ENCODE measurements at regions not wholly inside any gene's neighbourhood (a gene's known extent, or its start where the extent isn't known, plus 50 kb on each side); places are given as distances from the start of the nearest gene placed in this dataset.

DNA sequence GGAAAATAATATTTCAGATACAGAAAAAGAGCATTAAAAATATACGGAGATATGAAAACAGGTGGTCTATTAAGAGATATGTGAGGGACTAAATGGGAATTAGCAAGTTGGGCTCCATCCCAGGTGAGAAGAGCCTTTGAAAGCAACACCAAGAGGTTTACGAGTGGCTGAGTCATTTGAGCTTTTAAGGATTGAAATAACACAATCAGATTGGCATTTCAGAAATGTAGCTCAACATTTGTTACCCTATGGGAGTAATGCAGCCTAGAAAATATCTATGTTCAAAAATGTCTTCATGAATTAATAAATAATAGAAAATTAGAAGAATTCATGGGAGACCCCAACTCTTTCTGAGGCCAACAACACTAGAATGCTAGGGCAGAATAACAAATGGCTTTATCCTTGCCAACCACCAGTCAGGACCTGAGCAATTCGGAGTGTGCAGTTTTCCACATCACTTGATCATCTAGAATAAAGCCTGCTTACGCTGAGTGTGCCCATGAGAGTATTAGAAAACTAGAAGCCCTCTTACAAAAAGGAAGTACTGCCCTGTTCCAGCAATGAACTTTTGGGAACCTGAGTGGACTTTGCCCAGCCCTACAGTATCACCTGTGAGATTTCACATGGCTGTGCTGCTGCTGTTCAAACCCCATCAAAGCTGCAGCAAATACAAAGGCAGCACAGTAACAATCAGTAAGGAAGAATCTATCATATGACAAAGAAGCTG, 538.0 kb upstream of the CAMK1G start:
- DNase-seq = no peak

DNA sequence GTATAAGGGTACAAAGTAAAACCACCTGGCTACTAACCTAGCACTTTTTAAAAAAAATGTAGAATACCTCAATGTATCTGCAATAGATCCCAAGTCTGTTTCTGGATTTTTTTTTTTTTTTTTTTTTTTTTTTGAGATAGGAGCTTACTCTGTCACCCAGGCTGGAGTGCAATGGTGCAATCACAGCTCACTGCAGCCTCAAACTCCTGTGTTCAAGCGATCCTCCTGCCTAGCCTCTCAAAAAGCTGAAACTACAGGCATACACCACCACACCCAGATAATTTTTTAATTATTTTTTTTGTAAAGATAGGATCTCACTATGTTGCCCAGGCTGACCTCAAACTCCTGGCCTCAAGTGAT, 537.5 kb upstream of the CAMK1G start:
- no peak for DNase-seq

DNA sequence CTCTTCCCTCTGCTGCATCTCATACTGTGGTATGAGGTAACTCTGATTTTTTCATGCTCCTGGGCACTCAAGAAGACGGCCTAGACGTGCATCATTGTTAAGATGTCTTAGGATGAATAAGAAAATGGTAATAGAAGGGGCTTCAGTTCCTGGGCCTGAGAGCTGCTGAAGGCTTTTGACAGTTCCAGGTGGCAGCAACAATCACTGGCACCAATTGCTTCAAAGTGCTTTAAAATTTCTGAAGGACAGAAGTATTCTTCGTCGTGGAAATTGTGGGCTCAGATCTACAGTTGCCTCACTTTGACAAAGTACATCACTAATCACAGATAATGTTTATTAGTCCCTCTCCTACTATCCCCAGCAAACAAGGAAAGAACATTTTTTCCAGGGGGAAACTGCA, 536.6 kb upstream of the CAMK1G start:
- DNase-seq = no peak

DNA sequence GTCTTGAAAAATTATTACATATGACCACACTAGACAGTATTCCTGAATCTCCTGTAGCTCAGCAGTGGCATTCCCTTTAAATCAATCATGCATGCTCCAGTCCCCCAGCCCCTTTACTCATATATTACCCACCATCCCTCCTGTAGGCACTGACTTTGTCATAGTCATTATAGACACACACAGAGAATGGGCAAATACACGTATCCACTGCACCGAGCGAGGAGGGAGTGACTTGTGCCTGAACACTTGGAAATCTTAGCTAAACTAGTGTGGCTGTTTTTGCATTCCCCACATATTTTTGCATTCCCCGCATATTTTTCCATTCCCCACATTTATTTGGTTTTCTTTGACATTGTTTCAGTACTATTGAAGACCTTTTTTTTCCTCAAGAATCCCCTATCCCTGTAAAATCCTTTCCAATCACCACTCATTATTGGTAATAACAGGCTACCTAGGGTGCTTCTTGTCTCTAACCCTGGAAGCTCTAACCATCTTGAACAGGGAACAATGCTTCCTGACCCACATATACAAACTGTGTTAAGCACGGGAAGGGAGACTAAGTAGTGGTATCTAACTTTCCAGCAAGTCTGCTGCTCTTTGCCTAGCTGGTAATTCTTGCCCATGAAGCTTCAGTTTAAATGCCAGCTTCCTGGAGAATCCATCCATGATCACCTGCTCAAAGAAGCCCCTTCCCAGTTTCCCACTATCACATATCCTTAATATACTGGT, 534.4 kb upstream of the CAMK1G start:
- DNase-seq = no peak

DNA sequence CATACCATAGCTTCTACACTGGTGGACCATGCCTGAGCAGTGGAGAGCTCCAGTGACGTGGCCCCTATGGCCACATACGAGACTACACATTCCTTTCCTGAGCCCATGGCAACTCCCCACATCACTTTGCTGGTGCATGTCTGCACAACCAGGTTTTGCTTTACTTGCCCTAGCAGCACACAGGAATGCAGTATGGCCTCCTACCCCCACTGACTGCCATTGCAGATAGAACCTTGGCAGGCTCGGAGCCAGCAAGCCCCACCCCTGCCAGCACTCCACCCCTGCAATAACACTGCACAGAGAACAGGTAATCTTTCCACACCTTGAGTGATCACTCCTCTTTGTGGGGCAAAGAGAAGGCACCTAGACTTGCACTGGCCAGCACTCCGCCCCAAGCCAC, 531.9 kb upstream of the CAMK1G start:
- no peak for DNase-seq

DNA sequence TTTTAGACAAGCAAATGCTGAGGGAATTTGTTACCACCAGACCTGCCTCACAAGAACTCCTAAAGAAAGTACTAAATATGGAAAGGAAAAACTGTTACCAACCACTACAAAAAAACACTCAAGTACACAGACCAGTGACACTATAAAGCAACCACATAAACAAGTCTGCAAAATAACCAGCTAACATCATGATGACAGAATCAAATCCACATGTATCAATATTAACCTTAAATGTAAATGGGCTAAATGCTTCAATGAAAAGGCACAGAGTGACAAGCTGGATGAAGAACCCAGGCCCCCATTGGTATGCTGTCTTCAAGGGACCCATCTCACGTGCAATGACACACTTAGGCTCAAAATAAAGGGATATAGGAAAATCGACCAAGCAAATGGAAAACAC, 529.9 kb upstream of the CAMK1G start:
- no peak for DNase-seq

DNA sequence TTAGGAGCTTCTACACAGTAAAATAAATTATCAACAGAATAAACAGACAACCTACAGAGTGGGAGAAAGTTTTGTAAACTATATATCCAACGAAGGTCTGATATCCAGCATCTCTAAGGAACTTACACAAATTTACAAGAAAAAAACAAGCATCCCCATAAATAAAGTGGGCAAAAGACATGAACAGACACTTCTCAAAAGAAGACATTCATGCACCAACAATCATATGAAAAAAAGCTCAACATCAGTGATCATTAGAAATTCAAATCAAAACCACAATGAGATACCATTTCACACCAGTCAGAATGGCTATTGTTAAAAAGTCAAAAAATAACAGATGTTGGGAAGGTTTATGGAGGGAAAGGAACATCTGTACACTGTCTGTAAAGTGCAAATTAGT, 526.4 kb upstream of the CAMK1G start:
- DNase-seq = no peak

DNA sequence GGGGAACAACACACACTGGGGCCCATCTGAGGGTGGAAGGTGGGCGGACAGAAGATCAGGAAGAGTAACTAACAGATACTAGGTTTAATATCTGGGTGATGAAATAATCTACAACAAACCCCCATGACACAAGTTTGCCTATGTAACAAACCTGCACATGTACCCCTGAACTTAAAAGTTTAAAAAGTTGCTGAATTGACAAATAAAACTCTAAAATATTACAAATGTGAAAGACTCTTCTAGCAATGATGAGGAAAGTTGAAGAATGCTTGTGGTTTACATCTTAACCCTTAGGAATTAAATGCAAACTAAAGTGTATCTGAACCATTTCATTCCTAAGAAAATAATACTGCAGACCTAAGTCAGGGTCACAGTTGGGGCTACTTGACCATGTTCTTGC, 525.6 kb upstream of the CAMK1G start:
- no peak for DNase-seq

DNA sequence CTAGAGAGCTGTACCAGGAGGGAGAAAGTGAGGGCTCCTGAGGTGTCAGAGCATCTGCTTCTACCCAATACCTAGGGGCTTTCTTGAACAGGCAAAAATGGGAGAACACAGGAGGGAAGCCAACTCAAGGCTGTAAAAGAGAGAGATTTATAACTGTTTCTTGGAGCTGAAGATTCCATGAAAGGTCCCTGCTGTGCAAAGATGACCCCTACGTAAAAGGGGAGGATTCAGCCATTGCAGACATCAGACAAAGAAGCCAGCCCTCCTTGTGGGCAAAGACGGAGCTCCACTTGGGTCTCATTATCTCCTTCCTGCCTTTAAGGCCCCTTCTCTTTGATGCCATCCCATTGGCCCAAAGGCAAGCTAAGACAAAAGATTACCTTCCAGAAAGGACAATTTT, 524.1 kb upstream of the CAMK1G start:
- no peak for DNase-seq

DNA sequence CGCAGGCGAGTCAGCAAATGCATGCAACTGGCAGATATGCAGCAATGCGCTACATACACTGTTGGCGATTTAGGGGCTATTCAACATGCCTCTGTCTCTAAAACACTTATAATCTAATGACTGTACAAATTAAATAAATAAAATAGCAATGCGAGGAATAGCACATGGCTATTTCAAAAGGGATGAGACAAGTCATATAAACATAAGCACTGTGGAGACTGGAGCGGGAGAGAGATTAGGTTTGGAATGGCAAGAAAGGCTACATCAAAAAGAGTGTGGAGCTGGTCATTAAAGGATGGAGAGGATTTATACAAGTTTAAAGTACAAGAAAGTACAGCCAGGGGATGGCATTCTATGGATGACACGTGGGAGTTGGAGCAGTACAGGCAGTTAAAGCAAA, 523.5 kb upstream of the CAMK1G start:
- DNase-seq = no peak

DNA sequence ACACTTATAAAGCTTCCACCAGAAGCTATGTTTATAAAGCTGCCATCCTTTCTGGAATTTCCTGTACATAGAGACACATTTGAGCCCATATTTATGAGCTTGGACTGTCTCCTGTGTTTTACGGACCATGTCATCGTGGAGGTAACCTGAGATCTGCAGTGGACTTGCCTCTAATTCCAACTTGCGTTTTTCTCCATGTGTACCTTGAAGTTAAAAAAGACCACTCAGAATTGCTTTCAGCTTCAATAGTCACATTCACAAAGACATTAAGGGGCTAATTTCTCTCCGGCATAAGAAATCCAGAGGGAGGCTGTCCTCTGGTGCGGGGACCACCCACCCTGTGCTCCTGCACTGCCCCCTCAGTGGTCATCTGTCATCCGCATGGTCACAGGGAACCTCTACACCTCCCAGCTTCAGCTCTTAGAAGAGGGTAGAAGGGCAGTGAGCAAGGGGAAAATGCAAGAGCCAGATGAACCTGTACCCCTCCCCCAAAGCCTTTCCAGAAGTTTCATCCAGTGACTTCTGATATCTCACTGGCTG, 521.4 kb upstream of the CAMK1G start:
- DNase-seq = no peak

DNA sequence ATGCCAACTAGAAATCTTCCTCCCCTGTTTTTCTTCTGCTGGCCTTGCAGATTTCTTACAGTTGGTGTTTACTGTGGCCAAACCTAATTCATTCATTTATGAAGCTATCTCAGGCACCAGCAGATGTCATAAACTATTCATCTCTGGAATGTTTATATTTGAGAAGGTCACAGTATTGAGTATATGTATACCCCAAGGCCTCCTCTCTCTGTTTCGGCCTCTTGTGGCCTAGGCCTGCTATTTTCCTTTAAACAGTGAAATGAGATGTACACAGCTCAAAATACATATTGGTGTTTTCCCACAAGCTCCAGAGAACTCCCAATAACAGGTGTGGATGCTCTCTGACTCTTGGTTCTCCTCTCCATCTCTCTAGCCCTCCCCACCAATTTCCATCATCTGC, 520.7 kb upstream of the CAMK1G start:
- DNase-seq = no peak

DNA sequence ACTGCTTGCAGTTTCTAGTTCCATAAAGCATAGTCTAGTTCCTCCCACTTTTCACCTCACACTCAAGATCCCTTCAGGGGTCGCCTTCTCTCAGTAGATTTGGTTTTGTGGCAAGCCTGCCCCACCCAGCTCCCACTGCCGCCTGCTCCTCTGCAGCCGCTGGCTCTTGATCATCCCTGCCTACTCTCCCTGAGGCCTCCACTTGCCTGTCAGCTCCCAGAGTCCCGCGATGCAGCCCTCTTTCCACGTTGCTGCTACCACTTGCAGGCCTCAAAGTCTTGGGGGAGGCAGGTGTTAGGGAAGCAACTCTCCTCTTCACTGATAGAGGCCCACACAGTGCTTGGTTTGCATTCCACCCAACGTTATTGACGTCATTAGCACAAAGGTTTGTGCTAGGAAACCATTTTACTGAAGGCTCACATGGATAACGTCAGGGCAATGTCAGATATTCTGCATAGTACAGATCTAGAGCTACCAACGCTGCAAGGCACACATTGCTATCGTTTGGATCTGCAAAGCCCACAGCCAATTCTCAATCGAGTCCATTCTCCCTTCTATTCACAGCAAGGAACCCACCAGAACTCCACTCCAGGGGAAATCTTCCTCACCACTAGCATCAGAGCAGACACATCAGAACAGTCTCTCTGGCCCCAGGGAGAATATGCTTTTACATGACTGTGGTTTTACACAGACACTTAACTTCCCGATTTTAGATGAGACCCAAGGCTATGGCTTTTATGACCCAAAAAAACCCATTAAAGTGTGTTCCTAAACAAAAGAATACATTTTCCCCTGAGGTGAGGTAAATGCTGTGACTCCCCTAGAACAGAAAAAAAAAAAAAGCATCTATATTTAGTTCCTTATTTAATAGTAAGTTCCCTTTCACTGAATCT, 519.5 kb upstream of the CAMK1G start:
- DNase-seq = no peak

DNA sequence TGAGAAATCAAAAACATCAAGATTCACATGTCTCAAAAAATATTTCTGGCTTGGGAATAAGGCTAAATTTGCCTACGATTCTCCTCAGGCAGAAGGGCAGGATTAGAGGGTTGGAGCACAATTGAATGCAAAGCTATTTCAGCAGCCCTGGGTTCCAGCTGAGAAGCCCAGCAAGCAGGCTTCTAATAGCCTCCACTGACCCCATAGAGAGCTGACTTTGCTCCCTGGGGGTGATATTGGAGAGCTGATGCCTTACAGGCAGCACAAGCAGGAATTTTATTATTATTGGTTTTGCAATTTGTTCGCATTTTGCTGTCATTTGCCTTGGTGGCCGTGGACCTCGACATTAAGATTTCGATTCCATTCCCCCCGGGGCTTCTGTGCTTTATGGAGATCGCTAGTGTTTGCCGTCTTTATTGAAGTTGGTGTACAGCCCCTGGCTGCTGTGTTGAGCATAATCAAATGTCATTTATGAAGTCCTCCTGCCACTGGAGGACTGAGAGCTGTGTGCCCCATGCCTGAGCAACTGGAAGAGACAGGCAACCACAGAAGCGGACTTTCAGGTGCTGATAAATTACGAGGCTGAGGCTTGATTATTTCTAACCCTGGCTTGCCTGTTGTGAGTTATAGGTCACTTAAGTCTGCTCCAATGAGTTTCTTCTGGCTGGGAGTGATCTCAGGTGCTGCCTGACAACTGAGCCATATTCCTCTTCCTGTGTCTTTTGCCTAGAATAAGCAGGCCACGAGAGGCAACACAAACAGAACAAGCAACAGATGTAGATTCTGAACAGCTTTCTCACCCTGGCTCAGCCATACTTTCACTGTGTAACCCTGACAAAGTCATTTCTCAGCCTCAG, 518.4 kb upstream of the CAMK1G start:
- DNase-seq = no peak

DNA sequence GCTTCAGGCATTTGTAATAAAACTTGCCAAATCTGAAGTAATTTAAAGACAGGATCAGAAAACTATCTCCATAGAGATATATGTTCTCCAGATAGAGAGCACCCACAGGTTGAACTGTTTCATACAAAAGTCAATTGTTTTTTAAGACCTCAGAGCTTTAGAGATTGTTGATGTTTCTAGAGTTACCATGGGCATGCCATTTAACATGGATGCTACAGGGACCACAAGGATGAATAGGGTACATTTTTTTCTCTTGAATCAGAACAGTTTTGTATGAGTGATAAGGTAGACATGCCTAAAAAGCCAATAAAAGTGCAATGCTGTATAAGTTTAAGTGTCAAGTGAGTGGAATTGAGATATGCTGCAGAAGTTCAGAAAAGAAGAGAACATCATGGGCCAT, 511.0 kb upstream of the CAMK1G start:
- DNase-seq = no peak

DNA sequence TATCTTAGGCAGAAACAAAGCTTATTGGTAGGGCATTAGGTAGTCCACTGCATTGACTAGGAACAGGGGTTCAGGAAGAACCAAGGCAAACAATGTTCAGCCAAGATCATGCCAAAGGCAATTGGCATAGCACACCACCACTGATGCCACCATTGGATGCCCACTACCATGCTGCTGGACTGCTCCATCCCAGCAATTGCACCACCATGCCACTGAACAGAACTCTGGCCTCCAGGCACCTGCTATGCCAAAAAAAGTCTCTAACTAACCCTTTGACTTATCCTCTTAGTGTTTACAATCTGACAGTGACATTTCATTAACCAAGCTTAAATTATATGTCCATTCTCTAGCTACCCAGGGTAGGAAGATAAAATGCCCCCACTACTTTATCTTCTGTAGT, 509.6 kb upstream of the CAMK1G start:
- DNase-seq = no peak

DNA sequence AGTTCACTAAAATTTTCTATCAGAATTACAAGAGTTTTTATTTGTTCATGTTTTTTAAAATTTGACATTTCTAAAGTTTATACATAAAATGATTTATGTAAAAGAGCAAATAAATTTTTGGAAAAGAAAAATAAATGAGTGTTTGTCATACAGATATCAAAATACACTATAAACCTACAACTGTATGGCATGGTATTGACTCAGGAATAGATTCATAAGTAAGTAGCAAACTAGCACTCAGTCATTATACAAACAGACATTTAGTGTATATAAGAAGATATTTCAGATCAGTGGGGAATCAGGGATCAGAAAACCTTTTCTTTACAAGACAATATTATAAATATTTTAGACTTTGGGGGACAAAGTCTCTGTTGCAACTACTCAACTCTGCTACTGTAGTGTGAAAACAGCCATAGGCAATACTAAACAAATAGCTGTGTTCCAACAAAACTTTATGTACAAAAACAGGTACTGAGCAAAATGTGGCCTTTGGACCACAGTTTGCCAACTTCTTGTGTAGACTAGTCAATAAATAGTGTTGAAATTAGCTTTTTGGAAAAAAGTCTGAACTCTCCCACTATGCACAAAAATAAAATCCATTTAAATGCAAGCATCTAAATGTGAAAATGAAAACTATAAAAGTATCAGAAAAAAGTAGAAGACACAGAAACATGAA, 508.8 kb upstream of the CAMK1G start:
- DNase-seq = no peak

DNA sequence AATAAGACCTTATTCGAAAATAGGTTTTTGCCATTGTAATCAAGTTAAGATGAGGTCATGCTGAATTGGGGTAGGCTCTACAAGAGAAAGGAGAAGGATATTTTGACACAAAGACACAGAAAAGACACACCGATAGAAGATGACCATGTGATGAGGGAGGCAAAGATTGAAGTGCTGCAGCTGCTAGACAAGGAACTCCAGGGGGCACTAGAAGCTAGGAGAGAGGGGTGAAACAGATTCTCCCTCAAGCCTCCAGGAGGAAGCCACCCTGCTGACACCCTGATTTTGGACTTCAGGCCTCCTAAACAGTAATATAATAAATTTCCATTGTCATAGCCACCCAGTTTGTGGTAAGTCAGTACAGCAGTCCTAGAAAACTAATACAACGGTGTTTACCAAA, 506.8 kb upstream of the CAMK1G start:
- no peak for DNase-seq

DNA sequence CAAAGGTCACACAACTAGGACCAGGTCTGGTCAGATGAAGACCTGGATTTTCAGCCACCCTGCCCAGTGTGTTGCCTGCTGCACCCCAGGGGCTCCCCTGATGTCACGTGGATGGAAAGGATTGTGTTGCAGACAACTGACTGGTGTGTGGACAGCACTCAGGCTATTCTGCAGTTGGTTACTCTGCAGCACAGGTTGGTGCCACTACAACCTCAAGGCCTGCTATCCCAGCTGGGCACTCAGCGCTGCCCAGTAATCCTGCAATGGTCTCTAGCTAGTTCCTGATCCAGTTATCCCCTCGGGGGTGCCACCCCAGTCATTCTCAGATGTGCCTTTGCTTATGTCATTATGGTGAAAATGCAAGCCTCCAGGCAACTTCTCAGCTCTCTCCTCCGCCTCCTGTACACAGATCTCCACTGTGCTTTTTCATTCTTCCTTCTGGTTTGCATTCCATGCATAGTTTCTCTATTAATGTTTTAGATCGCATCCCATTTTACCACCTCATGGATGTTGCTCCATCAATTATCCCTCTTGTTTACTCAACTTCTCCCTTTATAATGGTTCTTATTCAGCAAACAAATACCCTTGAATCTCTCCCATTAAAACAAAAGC, 503.2 kb upstream of the CAMK1G start:
- no peak for DNase-seq

DNA sequence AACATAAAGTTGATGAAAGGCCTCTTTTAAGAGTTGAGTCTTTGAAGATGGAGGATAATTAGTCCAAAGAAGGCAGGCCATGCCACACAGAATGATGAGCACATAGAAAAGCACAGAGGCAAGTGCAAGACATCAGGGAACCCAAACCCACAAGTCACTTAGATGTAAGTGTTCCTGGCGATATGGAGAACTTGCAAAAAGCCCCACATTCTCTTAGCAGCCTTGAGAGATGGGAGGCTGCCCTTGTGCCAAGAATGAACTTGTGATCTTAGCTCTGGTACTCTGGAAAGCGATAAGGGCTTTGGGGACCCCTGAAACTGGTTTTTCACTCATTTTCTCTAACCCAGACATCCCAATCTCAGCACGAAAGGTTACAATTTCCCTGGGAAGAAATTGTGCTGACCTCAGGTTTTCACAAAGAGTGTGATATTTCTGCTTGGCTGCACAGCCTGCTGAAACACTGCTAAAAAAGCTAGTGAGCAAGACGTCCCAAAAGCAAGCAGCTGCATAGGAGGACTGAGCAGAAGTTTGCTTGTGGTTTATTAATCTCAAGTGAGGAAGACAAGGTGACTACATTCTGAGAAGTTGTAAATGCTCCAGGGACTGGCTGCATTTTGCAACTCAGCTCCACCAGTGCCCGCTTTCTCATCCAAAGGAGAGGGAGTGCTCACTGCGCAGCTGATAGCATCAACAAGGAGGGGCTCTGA, 496.9 kb upstream of the CAMK1G start:
- DNase-seq = no peak

DNA sequence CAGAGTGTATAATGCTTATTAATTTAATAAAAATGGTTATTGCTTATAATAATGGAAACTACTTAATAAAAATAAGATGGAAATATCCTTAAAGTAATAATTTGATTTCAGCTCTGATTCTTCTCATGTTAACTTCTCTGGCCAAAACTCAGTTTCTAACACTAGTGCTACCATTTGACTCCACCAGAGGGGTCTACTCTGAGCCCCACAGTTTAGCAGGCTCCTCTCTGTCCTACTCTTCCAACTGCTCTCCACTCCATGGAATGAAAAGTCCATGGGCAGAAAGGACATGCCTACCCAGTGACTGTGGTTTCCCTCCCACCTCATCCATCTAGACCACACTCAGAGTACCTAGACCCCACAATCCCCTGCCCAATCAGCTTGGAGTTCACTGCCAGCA, 489.1 kb upstream of the CAMK1G start:
- no peak for DNase-seq

Data from NCI-H2081 treated with DMSO at 0.1 percent for 48 hours (cell line).